GM18858 (cell line): ENCODE measurements at regions not wholly inside any gene's neighbourhood (a gene's known extent, or its start where the extent isn't known, plus 50 kb on each side); places are given as distances from the start of the nearest gene placed in this dataset.
A peak's percentile ranks its signal among the peaks of the same experiment; 100 is the strongest.
"Not testable (repeated sequence)": the region's sequence is repeated elsewhere in the genome, so short reads cannot be mapped to it uniquely, and the experiment has no call there.

Experiments
- ATAC-seq: cut with Tn5 transposase; IDR thresholded peaks from one replicate; pipeline ENCODE4 v1.9.1; 2021; ENCODE audit not compliant: unreplicated experiment

DNA sequence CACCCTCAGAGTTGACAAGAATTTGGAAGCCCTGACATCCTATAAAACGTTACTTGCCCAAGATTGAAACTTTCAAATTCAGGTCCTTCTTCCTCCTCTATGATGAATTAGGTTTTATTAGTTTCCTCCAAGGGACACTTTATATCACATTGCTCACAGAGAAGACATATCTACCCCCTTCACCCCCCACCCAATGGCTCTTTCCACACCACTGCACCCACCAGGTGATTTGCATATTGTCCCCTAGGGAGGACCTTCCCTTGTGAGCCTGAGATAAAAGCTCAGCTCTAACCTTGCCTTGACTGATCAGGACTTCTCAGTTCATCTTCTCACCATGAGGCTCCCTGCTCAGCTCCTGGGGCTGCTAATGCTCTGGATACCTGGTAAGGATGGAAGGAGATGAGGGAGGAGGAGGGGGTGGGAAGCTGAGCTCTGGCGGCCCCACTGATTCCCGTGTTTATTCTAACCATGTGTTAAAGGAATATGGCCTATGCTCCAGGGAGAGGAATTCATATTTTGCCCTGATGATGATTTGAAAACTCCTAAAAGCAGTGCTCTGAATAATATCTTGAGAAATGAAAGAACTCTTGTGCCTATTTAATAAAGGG, 1255.8 kb downstream of the RPIA start:
- ATAC-seq, result not testable (repeated sequence)

GRCh38 chr2:89948102-89948501, 1256.6 kb downstream of the RPIA start:
- peak; percentile 50 for ATAC-seq

DNA sequence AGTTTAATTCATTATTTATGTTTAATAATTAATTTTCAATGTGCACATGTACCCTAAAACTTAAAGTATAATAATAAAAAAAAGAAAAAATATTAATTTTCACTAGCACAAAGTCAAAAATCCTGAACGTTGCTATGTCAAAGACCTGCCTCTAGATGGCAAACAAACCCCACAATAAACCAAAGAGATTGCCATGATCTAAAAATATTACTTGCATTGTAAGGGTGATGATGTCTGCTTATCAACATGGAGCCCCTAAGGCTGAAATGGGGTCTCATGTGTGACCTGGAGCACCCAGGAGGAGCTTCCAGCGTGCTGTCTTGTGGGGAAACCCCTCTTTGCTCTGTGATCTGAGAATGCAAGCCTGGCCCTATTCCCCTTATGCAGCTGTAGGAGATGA, 1259.3 kb downstream of the RPIA start:
- not testable (repeated sequence) for ATAC-seq

DNA sequence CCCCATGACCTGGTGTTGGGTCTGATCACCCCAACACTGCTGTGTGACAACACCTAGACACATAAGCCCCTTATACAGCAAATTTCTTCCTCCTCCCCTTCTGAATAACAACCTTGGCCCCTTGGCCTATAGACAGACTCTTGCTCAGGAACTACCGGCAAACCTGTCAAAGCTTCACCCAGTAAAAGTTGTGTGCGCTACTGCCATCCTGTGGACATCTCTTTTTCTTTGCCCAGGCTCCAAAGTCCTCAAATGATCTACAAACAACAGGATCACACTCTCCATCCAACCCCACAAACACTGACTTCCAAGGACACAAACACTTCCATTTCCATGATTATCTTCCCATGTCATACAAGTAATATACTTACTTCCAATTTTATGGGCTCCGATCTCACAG, 1265.8 kb downstream of the RPIA start:
- peak; percentile 76 for ATAC-seq

GRCh38 chr2:89959729-89960378, 1268.4 kb downstream of the RPIA start:
- ATAC-seq, result not testable (repeated sequence)

GRCh38 chr2:89960570-89960969, 1269.1 kb downstream of the RPIA start:
- ATAC-seq, result not testable (repeated sequence)

DNA sequence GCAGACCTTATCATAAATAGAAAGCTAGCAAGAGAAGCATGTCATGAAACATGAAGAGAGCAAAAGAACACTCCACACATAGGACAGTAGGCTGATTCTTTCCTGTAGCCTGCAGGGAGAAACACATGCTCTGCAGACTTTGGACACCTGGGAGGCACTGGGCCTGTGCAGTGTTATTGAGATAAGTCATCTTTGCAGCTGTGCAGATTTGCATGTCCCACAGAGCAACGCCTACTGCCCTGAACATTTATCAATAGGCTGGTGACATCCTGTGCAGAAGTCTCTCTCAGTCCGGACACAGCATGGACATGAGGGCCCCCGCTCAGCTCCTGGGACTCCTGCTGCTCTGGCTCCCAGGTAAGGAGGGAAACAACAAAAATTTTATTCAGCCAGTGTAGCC, 1277.1 kb downstream of the RPIA start:
- peak; percentile 82 for ATAC-seq

DNA sequence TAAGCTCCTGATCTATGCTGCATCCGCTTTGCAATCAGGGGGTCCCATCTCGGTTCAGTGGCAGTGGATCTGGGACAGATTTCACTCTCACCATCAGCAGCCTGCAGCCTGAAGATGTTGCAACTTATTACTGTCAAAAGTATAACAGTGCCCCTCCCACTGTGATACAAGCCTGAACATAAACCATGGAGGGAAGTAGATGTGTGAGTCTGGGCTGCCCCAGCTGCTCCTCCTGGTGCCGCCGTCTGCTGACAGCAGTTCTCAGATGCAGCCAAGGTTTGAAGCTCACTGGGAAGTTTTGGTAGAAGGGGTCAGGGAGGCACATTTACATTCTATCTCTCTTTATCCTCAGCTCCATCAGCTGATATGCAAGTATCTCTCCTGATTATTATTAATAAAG, 1277.7 kb downstream of the RPIA start:
- not testable (repeated sequence) for ATAC-seq

DNA sequence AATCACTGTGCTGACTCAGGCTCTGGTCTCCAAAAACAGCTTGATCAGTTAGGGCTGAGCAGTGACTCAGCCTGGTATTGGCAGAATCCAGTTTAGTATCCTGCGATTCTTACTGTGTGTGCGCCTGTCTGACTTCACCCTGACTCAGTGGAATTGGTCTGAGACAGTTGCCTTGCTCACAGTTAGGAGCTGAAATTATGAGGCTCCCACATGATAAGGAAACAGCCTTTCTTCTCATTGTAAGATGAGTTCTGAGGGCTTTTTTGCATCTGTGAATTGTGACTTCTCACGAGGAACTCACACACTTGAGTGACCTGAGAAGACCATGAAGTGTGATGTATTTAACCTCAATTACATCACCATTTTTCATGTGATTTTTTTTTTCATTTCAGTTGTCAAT, 1282.4 kb downstream of the RPIA start:
- not testable (repeated sequence) for ATAC-seq

- not testable (repeated sequence) for ATAC-seq
Observed at GRCh38 chr2:89979826-89980537, 1288.5 kb downstream of the RPIA start.

DNA sequence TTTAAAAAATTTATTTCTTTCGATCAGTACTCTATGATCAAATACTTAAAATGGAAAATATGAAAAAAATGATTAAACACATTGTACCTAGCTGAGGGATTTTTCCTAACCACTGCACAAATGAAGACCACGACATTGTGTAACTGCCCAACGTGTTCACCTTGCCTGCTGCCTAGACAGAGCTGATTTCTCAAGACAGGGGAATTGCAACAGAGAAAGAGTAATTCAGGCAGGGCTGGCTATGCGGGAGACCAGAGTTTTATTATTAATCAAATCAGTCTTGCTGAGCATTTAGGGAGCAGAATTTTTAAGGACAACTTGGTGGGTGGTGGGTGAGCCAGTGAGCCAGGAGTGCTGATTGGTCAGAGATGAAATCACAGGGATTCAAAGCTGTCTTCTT, 1290.8 kb downstream of the RPIA start:
- ATAC-seq, result not testable (repeated sequence)

DNA sequence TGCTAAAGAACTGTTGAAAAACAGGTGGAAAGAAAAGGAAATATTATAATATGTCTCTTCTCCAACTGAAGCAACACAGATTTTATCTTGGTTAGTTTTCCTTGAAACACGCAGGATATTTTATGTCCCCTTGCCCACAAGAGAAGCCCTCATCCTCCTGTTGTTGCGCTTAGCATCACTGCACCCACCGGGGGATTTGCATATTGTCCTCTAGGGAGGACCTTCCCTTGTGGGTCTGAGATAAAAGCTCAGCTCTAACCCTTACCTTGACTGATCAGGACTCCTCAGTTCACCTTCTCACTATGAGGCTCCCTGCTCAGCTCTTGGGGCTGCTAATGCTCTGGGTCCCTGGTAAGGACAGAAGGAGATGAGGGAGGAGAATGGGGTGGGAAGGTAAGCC, 1294.2 kb downstream of the RPIA start:
- ATAC-seq, result not testable (repeated sequence)

GRCh38 chr2:89986532-89986931, 1295.1 kb downstream of the RPIA start:
- not testable (repeated sequence) for ATAC-seq

- not testable (repeated sequence) for ATAC-seq
Observed at GRCh38 chr2:89996779-89997178, 1305.3 kb downstream of the RPIA start.

- ATAC-seq, result not testable (repeated sequence)
Observed at GRCh38 chr2:90004553-90004952, 1313.1 kb downstream of the RPIA start.

DNA sequence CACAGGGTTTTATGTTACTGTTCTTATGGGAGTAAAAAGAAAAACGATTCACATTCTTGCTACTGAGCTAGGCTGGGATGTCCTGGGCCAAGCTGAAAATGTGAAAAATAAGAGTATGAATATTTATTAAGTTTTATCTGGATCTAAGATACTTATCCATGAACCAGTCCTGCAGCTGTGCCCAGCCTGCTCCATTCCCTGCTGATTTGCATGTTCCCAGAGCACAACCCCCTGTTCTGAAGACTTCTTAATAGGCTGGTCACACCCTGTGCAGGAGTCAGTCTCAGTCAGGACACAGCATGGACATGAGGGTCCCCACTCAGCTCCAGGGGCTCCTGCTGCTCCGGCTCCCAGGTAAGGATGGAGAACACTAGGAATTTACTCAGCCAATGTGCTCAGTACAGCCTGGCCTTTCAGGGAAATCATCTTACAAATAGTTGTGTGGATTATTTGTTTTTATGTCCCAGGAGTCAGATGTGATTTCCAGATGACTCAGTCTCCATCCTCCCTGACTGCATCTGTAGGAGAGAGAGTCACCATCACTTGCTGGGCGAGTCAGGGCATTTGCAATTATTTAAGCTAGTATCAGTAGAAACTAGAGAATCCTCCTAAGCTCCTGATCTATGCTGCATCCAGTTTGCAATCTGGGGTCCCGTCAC, 1319.1 kb downstream of the RPIA start:
- not testable (repeated sequence) for ATAC-seq

- ATAC-seq, result not testable (repeated sequence)
Observed at GRCh38 chr2:90011101-90011443, 1319.6 kb downstream of the RPIA start.

DNA sequence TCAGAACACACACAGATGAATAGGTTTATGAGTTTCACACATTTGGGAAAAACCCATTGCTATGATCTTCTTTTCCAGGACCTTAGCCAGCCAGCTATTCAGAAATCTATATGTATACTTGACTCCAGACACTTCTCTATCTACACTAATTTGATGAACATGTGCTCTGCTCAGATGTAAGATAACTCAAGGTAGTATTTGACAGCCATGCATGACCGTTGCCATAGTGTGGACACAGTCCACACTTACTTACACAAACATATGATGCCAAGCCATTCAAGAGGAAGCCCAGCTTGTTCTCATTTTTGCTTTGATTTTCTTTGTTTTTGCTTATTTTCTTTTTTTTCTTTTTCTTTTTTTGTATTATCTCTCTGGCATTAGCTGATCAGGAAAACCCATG, 1328.4 kb downstream of the RPIA start:
- not testable (repeated sequence) for ATAC-seq

- peak; percentile 49 for ATAC-seq
Observed at GRCh38 chr2:90021234-90021633, 1329.8 kb downstream of the RPIA start.

GRCh38 chr2:90027231-90027643, 1335.8 kb downstream of the RPIA start:
- peak; percentile 68 for ATAC-seq

GRCh38 chr2:90028381-90029079, 1337.1 kb downstream of the RPIA start:
- not testable (repeated sequence) for ATAC-seq
